ENCODE measurements at regions not wholly inside any gene's neighbourhood (a gene's known extent, or its start where the extent isn't known, plus 50 kb on each side); places are given as distances from the start of the nearest gene placed in this dataset.
A peak's percentile ranks its signal among the peaks of the same experiment; 100 is the strongest.

DNA sequence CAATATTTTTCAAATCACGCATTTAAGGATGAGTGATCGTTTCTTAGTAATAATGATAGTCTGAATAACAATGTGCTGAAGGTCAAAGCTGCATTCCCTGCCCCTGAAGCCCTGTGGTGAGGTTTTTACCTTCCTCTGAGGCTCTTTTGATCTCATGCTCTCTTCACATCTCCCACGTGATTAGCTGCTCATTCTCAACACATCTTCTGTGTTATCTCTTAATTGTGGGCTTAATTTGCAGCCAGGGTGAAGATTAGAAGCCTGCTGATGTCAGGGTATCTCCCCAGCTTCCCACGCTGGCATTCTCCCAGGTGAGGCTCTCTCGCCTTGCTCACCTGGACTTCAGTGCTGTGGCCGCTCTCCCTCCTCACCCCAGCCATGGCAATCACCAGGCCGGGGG is 109.7 kb upstream of the FOXQ1 start:
- no peak overlapping the region for H3K4me3 ChIP-seq (ENCODE audit: low read depth, low read length)
- no peak for DNase-seq (ENCODE audit: low read depth)
- TF ChIP-seq, protein P1, sequence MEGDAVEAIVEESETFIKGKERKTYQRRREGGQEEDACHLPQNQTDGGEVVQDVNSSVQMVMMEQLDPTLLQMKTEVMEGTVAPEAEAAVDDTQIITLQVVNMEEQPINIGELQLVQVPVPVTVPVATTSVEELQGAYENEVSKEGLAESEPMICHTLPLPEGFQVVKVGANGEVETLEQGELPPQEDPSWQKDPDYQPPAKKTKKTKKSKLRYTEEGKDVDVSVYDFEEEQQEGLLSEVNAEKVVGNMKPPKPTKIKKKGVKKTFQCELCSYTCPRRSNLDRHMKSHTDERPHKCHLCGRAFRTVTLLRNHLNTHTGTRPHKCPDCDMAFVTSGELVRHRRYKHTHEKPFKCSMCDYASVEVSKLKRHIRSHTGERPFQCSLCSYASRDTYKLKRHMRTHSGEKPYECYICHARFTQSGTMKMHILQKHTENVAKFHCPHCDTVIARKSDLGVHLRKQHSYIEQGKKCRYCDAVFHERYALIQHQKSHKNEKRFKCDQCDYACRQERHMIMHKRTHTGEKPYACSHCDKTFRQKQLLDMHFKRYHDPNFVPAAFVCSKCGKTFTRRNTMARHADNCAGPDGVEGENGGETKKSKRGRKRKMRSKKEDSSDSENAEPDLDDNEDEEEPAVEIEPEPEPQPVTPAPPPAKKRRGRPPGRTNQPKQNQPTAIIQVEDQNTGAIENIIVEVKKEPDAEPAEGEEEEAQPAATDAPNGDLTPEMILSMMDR (conservative IDR thresholded peaks at IDR 0.05; ENCODE audit: low read depth, low read length) = no peak

DNA sequence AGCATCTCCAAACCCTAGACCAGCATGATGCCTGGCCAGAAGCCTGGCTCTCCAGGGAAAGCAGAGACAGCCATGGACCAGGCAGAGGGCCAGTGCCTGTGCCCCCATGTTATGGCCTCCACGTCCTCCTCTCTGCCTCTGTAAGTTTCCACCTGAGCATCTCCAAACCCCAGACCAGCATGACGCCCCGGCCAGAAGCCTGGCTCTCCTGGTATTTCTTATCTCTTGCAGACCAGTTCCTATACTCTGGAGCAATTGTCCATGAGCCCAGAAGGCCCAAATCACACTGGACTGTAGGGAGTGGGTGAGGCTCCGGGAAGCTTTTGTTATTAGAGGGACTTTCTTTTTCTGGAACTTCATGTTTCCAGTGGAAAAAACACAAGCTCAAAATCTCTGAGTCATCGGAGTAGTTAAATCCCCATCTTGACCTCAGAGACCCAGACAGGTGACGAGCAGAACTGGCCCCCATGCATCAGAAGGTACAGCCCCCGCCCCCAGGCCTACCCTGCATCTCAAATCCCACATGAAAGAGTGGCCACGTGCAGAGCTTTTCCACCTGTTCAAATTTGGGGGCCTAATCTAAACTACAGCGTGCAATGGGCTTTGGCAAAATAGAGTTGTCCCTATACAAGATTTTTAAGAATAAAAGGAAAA is 110.2 kb upstream of the FOXQ1 start:
- no peak for DNase-seq (ENCODE audit: low read depth)
- H3K4me3 ChIP-seq (ENCODE audit: low read depth, low read length) = no peak overlapping the region
- TF ChIP-seq, protein P1 (conservative IDR thresholded peaks at IDR 0.05; ENCODE audit: low read depth, low read length) = no peak

DNA sequence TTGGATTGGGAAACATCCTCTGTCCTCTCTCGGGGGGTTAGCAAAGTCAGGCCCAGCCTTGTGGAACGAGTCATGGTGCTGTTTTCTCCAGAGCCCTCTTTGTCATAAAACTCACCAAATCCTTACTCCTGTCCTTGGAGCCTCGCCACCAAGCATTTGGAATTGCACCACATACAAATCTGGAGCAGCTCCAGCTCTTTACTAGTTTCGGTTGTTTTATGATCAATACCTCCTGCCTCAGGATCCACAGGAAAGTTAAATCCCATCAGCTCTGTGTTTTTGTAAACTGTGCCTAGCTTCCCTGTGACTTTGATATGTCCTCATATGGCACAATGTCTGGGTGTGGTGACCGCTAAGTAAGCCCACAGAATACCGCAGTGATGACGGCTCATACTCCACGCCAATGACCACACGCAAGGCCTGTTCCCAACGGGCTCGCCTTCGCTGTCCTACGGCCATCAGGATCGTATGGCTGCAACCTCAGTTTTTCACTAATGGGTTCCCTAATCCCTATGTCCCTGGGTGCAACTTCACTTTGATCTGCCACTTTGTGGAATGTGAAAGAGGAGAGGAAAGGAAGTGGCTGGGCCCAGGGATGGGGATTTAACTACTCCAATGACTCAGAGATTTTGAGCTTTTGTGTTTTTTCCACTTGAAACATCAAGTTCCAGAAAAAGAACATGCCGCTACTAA is 111.3 kb upstream of the FOXQ1 start:
- no peak overlapping the region for H3K4me3 ChIP-seq (ENCODE audit: low read depth, low read length)
- no peak for DNase-seq (ENCODE audit: low read depth)
- TF ChIP-seq, protein P1 (conservative IDR thresholded peaks at IDR 0.05; ENCODE audit: low read depth, low read length) = no peak

DNA sequence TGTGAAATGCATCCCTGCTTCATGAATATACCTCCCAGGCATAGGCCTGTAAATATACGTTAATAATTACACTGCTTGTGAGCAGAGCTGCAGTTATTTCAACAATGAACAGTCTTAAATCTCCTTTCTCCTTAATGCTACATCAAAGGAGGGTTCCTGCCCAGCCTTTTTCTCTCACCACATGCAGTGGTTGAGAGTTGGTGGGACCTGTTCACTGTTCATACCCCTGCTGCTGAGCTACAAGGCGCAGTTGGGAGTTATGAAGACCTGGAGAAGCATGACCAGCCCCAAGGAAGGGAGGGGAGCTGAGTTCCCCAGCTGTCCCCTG is 111.9 kb upstream of the FOXQ1 start:
- DNase-seq (ENCODE audit: low read depth) = no peak
- TF ChIP-seq, protein P1 (conservative IDR thresholded peaks at IDR 0.05; ENCODE audit: low read depth, low read length) = no peak
- no peak overlapping the region for H3K4me3 ChIP-seq (ENCODE audit: low read depth, low read length)

DNA sequence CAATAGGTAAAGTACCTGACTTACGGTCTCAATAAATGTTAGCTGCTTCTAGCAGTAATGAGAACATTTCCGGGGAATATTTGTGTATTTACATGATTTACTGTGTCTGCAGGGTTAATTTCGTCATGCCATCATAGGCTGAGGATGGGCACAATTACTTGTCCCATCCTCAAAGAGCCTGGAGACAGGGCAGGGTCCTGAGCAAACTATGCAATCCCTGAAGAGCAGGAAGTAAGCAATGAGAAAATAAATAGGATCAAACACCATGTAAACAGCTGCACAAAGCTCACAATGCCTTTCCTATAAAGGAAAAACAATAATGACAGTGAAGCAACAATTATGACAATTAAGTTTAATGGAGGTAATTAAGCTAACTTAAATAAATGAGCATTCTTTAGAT is 114.6 kb upstream of the FOXQ1 start:
- DNase-seq (ENCODE audit: low read depth) = no peak
- H3K4me3 ChIP-seq (ENCODE audit: low read depth, low read length) = no peak overlapping the region
- TF ChIP-seq, protein P1 (conservative IDR thresholded peaks at IDR 0.05; ENCODE audit: low read depth, low read length) = no peak

DNA sequence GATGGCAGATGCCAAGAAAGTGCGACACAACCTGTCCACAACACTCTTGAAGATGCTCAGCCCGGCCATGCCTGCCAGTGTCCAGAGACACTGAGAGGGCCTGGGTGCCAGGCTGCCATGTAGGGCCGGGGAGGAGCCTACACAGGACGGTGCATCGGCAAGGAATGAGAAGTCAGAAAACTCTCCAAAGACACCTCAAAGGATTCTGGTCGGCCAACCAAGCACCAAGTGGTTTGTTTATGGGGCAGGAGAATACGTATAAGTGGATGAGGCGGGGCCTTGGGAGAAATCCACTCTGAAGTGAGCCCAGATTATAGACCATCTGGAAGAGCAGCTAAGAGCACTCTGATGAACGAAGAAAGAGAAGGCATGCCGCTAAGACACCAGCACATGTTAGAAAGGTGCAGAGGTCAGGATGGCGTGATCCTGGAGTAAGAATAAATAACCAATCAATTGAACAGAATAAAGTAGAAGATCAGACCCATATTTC is 120.7 kb upstream of the FOXQ1 start:
- TF ChIP-seq, protein P1 (conservative IDR thresholded peaks at IDR 0.05; ENCODE audit: low read depth, low read length) = no peak
- no peak overlapping the region for H3K4me3 ChIP-seq (ENCODE audit: low read depth, low read length)
- DNase-seq (ENCODE audit: low read depth) = no peak

DNA sequence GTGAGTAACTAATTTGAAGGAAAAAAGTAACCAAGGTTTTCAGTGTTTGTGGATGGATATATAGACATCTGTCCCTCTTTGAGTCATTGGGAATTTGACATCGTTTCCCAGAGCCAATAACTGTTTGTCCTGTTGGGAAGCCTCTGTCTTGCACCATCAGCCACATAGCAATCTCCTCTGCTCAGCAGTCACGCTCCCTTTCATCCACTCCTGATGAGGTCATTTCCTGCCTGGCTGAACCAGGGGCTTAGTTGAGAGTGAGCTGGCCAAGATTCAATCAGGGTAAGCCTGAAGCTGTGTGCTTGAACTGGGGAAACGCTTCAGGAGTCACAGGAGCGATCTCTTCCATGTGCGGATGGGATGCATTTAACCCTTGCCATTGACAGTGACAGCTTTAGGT is 121.5 kb upstream of the FOXQ1 start:
- peak; percentile 94 for DNase-seq (ENCODE audit: low read depth)
- TF ChIP-seq, protein P1 (conservative IDR thresholded peaks at IDR 0.05; ENCODE audit: low read depth, low read length) = no peak
- no peak overlapping the region for H3K4me3 ChIP-seq (ENCODE audit: low read depth, low read length)
